SK-N-SH treated with all-trans-retinoic acid at 6 μM for 48 hours (cell line): ENCODE measurements at regions not wholly inside any gene's neighbourhood (a gene's known extent, or its start where the extent isn't known, plus 50 kb on each side); places are given as distances from the start of the nearest gene placed in this dataset.
"Not testable (repeated sequence)": the region's sequence is repeated elsewhere in the genome, so short reads cannot be mapped to it uniquely, and the experiment has no call there.

ENCODE experiments used
- ATAC-seq: fragments of 200-7000 bp; cut with Tn5 transposase; 3 replicates; pipeline ENCODE4 v1.9.1; 2020; ENCODE audit warnings: mild to moderate bottlenecking, moderate library complexity
- CSDC2 ChIP-seq: fragments of 250-450 bp; sonication (Bioruptor Pico); IDR thresholded peaks from 2 replicates; pipeline ENCODE4 v1.5.0; 2020; ENCODE audit warnings: mild to moderate bottlenecking, moderate library complexity
- ISL1 ChIP-seq: fragments of 250-450 bp; sonication (Bioruptor Pico); IDR thresholded peaks from 2 replicates; pipeline ENCODE4 v2.1.2; 2022; ENCODE audit warnings: mild to moderate bottlenecking, moderate library complexity
- PPARA ChIP-seq: fragments of 250-450 bp; sonication (Bioruptor Pico); IDR thresholded peaks from 2 replicates; pipeline ENCODE4 v1.5.0; 2020; ENCODE audit warnings: mild to moderate bottlenecking, borderline replicate concordance
- RARB ChIP-seq: fragments of 250-450 bp; sonication (Bioruptor Pico); IDR thresholded peaks from 2 replicates; pipeline ENCODE4 v1.8.0; 2021; ENCODE audit warnings: mild to moderate bottlenecking, moderate library complexity
- ZFP30 ChIP-seq: fragments of 450-650 bp; formaldehyde crosslinking; IDR thresholded peaks from 2 replicates; pipeline ENCODE4 v1.5.0; 2022; ENCODE audit warnings: mild to moderate bottlenecking, moderate library complexity
- ZNF565 ChIP-seq: fragments of 450-650 bp; formaldehyde crosslinking; conservative IDR thresholded peaks from 2 replicates; pipeline ENCODE4 v1.5.0; 2020; ENCODE audit warnings: low read depth, mild to moderate bottlenecking, moderate library complexity
- ZNF70 ChIP-seq: fragments of 450-650 bp; formaldehyde crosslinking; IDR thresholded peaks from 2 replicates; pipeline ENCODE4 v1.5.0; 2020; ENCODE audit warnings: mild to moderate bottlenecking, moderate library complexity
- TF ChIP-seq, protein P1 (sequence below): fragments of 250-450 bp; sonication (Bioruptor Pico); IDR thresholded peaks from 2 replicates; pipeline ENCODE4 v1.8.0; 2021; ENCODE audit warnings: low read depth, mild to moderate bottlenecking, moderate library complexity, borderline replicate concordance
- TF ChIP-seq, protein P2 (sequence below): fragments of 250-450 bp; sonication (Bioruptor Pico); IDR thresholded peaks from 2 replicates; pipeline ENCODE4 v1.5.1; 2021; ENCODE audit warnings: mild to moderate bottlenecking, moderate library complexity
- TF ChIP-seq, protein P3 (sequence below): fragments of 250-450 bp; sonication (Bioruptor Pico); IDR thresholded peaks from 2 replicates; pipeline ENCODE4 v1.5.1; 2020; ENCODE audit warnings: low read depth, mild to moderate bottlenecking, moderate library complexity

DNA sequence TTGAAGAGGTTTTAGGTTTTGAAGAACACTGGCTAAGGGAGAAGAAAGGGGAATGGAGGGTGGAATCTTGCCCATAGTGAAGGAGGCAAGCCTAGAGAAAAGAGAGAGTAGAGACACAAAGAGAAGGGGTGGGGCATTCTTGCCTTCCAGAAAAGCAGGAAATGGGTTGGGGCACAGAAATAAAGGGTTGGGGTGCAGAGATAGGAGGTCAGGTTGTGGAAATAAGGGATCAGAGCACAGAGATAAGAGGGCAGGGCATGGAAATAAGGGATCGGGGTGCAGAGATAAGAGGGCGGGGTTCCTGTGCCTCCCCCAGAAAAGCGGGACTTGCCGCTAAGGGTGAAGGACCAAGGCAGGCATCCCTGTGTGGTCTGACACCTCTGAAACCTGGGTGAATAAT lies 69.9 kb downstream of the ALG1L2 start:
- not testable (repeated sequence) for ATAC-seq

DNA sequence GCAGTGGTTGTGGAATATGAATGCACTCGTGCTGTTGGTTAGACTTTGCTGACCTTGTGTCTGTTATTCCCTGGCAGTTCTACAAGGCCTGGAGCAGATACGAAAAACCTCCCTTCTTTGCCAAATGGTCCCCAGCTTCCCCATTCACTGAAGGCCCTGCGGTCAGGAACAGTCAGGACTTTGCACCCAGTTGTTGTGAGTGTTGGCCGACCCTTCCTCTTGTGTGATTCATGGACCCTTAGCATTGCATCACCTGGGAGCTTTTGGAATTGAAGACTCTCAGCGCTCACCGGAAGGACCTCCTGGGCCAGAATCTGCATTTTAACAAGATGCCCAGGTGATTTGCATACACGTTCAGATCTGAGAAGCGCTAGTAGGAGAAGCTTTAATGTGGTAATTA lies 71.6 kb downstream of the ALG1L2 start:
- ATAC-seq, result not testable (repeated sequence)

DNA sequence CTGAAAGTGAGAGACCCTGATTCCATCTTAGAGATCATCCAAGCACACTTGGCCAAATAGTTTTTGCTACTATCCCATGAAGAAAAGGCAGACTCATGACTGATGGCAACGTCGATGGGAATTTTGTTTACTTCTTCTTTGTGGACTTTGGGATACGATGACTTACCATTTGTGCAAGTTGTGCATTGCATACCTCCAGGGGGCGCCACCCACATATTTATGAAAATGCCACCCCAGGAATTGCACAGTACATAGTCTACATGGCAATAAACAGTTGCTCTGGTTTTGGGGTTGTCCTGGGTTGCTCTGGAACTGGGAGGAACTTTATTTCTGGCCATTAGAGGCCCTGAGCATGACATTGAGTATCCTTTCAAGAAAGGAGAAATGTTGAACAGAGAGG lies 73.8 kb downstream of the ALG1L2 start:
- not testable (repeated sequence) for ATAC-seq

DNA sequence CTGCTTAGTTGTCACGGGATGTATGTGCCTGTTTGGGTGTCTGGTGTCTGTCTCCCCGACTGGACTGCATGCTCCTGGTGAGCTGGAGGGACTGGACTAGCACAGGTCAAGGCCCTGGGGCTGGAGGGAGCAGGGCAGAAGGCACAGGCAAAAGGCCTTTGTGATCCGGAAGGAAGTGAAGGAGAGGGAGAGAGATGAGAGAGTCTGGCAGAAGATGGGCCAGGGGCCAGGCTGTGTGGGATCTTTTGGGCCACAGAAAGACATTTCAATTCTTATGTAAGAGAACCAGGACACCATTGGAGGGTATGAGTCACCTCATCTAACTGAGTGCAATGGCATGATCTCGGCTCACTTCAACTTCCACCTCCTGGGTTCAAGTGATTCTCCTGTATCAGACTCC lies 85.2 kb downstream of the ALG1L2 start:
- ATAC-seq, result not testable (repeated sequence)

DNA sequence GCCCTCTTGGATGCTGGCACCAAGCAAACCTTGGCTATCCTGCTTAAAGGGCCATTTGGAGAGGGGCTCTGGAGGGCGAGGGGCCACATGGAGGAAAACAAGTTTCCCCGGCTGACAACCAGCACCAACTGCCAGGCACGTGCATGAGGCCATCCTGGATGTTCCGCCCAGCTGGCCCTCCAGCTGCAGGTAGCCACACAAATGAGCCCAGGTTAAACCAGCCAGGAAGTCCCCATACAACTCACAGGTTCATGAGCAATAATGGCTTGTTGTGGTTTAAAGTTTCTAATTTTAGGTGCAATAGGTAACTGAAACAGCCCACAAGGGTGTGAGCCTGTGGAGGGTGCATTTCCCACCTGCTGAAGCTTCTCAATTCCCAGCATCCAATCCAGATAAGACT lies 93.6 kb downstream of the ALG1L2 start:
- ATAC-seq, result not testable (repeated sequence)

DNA sequence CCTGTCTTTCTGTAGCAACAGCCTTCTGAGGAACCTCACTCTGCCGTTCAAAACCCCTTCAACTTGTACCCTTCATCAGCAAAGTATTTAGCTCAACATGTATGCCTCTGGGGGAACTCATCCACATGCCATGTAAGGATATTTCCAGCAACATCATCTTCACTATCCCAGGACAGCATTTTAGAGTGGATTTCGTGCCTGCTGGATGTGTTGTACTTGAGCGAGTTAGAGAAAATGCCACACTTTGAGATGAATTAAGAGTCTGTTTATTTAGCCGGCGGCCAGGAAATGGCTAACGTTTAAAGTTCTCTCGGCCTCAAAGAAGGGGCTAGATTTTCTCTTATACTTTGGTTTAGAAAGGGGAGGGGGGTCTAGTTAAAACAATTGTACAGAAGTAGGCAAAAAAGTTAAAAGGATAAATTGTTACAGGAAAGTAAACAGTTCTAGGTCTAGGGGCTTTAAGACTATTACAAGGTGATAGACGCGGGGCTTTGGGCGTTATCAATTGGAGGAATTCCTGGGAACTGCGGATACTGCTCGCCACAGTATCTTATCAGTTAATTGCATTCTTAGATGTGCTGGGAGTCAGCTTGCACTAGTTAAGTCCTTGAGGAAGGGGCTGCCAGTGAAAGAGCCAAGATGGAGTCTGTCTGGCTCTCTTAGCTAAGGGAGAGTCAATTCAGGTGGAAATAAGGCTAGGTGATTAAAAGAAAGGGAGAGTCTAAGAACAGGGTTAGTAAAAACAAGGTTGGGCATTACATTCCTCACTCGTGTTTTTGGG lies 95.0 kb downstream of the ALG1L2 start:
- not testable (repeated sequence) for ATAC-seq

DNA sequence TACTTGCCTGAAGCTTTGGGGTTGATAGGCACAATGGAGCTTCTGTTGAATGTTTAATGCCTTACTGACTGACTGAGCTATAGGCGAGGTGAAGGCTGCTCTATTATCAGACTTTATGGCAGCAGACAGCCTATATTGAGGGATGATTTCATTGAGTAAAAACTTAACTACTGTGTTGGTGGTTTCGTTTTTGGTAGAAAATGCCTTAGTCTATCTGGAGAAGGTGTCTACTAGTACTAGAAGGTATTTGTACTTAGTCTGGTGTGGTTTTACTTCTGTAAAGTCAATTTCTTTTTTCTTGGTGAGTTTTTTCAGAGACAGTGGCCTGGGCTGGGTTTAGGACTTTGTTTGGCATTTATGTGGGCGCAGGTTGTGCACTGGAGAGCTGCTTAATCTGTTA lies 97.2 kb downstream of the ALG1L2 start:
- not testable (repeated sequence) for ATAC-seq

DNA sequence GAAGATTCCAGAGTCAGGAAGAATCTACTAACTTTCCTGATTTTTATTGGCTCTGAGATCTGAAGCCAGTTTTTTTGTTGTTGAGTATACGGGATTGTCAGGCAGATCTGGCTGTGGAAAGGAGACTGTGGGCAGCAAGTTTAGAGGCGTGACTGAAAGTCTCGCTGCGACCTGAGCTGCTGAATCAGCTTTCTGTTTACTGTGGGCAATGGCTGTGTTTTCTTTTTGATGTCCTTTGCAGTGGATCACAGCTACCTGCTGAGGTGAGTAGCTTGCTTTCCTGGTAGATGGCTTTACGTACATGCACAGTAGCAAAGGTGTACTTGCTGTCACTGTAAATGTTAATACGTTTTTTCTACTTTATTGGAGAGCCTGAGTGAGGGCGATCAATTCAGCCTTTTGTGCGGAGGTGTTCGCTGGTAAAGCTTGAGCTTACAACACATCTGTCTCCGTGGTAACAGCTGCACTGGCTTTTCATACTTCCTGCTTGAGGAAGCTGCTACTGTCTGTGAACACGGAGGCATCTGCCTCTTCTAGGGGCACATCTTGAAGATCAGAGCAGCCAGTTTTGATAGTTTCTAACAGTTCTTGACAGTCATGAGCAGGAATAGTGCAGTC lies 97.8 kb downstream of the ALG1L2 start:
- not testable (repeated sequence) for ATAC-seq

DNA sequence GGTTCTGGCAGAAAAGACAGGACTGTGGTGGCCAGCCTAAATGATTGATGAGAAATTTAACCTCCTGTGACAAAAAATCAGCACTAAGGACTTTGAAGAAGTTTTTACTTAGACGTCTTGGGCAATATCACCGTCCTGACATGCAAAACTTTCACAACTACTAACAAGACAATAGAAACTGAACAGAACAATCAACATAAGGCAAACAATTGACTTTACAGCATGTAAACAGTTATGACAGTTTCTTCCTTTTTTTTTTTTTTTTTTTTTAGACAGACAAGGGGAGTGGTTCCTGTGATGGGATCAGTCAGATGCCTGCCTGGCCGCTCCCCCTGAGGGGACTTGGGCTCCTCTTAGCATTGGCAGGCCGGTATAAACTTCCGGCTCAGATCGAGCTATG lies 100.8 kb downstream of the ALG1L2 start:
- ATAC-seq, result not testable (repeated sequence)

DNA sequence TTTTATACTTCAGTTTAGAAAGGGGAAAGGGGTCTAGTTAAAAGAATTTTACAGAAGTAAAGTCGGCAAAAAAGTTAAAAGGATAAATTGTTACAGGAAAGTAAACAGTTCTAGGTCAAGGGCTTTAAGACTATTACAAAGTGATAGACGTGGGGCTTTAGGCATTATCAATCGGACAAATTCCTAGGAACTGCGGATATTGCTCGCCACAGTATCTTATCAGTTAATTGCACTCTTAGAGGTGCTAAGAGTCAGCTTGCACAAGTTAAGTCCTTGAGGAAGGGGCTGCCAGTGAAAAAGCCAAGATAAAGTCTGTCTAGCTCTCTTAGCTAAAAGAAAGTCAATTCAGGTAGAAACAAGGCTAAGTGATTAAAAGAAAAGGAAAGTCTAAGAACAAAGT lies 102.1 kb downstream of the ALG1L2 start:
- not testable (repeated sequence) for ATAC-seq

DNA sequence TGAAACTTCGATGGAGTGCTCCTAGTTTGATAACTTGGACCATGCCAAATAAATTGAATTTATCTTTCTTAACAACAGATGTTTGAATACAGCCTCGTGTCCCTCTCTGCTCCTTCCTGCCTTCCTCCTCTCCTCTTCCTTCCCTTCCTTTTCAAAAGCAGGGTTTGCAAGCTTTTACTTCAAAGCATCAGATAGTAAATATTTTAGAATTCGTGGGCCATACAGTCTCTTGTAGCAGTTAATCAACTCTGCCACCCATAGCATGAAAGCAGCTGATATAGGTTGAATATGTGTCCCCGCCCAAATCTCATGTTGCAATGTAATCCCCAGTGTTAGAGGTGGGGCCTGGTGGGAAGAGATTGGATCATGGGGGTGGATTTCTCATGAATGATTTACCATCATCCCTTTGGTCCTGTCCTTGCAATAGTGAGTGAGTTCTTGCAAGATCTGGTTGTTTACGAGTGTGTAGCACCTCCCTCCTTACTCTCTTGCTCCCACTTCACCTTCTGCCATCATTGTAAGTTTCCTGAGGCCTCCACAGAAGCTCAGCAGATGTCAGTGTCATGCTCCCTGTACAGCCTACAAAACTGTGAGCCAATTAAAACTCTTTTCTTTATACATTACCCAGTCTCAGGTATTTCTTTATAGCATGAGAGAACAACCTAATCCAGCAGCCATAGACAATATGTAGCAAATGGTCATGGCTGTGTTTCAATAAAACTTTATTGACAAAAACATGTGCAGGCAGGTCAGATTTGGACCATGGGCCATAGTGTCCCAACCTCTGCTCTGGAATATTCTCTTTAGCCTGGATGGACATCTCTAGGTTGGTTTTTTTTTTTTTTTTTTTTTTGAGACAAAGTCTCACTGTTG lies 102.8 kb downstream of the ALG1L2 start:
- ATAC-seq, result not testable (repeated sequence)

DNA sequence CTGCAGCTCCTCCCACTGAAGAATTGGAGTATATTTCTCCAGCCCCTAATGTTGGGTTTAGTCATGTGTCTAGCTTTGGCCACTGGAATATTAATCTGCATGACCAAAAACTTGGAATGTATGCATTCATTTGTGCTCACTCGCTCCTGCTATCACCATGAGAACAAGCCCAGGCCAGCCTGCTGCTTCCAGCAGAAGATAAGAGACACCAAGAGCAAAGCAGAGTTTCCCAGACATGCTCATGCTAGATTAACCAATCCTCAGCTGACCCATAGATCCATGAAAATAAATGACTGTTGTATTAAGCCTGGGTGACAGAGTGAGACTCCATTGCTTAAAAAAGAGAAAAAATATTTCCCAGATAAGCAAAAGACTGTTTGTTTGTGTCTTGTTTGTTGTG lies 119.6 kb downstream of the ALG1L2 start:
- ATAC-seq, result not testable (repeated sequence)

DNA sequence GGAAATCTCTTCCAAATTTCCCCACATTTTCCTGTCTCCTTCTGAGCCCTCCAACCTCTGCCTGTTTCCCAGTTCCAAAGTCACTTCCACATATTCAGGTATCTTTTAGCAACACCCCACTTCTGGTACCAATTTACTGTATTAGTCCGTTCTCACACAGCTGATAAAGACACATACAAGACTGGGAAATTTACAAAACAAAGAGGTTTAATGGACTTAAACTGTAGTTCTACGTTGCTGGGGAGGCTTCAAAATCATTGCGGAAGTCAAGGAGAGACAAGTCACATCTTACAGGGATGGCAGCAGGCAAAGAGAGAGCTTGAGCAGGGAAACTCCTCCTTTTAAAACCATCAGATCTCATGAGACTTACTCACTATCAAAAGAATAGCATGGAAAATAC lies 122.0 kb downstream of the ALG1L2 start:
- not testable (repeated sequence) for ATAC-seq

DNA sequence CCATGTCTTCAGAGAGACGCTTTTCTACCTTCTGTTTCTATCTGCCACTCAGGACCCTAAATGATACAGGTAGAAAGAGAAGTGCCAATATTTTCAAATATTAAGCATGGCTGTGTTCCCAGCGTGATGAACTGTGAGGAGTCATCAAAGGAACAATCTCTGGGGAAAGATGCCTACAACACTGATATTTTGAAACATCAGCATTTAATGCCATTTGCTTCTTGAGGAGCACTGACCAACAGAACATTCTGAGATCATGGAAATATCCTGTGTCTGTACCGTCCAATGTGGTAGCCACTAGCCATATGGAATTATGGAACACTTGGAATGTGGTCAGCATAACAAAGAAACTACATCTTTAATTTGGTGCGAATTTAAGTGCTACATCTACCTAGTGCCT lies 117.9 kb upstream of the COL6A5 start:
- ATAC-seq, result no peak
- TF ChIP-seq PPARA (CRISPR knock-in tag), result no peak

DNA sequence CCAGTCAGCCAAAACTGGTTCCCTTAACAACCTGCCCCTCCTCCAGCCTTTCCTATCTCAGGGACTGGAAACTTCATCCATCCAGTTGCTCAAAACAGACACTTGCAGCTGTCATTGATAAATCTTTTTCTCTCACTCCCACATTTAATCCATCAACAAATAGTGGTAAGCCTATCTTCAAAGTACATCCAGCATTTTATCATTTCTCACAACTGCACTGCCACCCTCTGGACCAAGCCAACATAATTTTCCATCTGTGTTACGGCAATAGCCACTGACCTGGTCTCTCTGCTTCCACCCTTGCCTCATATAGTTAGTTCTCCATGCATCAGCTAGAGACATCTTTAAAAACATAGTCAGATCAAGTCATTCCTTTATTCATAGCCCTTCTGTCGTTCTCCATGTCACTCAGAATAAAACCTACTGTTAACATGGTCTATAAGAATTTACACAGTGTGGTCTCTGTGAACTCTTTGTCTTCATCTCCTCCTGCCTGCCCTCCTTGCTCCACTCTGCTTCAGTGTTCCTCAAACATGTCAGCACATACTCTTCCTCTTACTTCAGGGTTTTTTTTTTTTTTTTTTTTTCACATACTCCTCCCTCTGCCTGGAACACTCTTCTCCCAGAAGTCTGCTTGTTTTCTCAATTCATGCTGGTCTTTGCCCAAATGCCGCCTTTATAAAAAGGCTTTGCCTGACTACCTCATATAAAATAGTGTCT lies 102.5 kb upstream of the COL6A5 start:
- no peak for ATAC-seq
- no peak for TF ChIP-seq RARB (CRISPR knock-in tag)
- TF ChIP-seq, protein P1, sequence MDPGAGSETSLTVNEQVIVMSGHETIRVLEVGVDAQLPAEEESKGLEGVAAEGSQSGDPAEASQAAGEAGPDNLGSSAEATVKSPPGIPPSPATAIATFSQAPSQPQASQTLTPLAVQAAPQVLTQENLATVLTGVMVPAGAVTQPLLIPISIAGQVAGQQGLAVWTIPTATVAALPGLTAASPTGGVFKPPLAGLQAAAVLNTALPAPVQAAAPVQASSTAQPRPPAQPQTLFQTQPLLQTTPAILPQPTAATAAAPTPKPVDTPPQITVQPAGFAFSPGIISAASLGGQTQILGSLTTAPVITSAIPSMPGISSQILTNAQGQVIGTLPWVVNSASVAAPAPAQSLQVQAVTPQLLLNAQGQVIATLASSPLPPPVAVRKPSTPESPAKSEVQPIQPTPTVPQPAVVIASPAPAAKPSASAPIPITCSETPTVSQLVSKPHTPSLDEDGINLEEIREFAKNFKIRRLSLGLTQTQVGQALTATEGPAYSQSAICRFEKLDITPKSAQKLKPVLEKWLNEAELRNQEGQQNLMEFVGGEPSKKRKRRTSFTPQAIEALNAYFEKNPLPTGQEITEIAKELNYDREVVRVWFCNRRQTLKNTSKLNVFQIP (CRISPR knock-in tag), result no peak
- no peak for TF ChIP-seq ZNF565 (CRISPR knock-in tag)
- TF ChIP-seq CSDC2 (CRISPR knock-in tag), result no peak
- TF ChIP-seq ZNF70, result no peak
- TF ChIP-seq, protein P2, sequence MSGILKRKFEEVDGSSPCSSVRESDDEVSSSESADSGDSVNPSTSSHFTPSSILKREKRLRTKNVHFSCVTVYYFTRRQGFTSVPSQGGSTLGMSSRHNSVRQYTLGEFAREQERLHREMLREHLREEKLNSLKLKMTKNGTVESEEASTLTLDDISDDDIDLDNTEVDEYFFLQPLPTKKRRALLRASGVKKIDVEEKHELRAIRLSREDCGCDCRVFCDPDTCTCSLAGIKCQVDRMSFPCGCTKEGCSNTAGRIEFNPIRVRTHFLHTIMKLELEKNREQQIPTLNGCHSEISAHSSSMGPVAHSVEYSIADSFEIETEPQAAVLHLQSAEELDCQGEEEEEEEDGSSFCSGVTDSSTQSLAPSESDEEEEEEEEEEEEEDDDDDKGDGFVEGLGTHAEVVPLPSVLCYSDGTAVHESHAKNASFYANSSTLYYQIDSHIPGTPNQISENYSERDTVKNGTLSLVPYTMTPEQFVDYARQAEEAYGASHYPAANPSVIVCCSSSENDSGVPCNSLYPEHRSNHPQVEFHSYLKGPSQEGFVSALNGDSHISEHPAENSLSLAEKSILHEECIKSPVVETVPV (CRISPR knock-in tag), result no peak
- no peak for TF ChIP-seq ZFP30
- TF ChIP-seq, protein P3, sequence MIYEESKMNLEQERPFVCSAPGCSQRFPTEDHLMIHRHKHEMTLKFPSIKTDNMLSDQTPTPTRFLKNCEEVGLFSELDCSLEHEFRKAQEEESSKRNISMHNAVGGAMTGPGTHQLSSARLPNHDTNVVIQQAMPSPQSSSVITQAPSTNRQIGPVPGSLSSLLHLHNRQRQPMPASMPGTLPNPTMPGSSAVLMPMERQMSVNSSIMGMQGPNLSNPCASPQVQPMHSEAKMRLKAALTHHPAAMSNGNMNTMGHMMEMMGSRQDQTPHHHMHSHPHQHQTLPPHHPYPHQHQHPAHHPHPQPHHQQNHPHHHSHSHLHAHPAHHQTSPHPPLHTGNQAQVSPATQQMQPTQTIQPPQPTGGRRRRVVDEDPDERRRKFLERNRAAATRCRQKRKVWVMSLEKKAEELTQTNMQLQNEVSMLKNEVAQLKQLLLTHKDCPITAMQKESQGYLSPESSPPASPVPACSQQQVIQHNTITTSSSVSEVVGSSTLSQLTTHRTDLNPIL (CRISPR knock-in tag), result no peak
- no peak for TF ChIP-seq ISL1 (CRISPR knock-in tag)
